H1 (cell line): ENCODE measurements at regions not wholly inside any gene's neighbourhood (a gene's known extent, or its start where the extent isn't known, plus 50 kb on each side); places are given as distances from the start of the nearest gene placed in this dataset.

Experiments
- CTCF ChIA-PET: fragments of 300-600 bp; sonication (Branson Sonifier 250); formaldehyde crosslinking; loops from one replicate; lab custom pipeline; 2021; ENCODE audit not compliant: partially characterized antibody; lab: Charles Lee
- POLR2A ChIA-PET: fragments of 300-600 bp; sonication (Branson Sonifier 250); formaldehyde crosslinking; loops from one replicate; lab custom pipeline; 2021; ENCODE audit warnings: inconsistent platforms; ENCODE audit not compliant: partially characterized antibody; lab: Charles Lee
- DNase-seq, 2 experiments: peaks; one replicate each; pipeline versions ENCODE4 v3.0.0 to v3.0.0-alpha.2; 2010 to 2022; ENCODE audit warnings: low spot score in 2 of 2, low read depth in 1 of 2, mixed read lengths in 1 of 2
- FAIRE-seq: peaks from 2 replicates; lab custom pipeline; 2011; peaks lifted over from hg19 to GRCh38; lab: Jason Lieb, UNC
- H2AFZ ChIP-seq: 2 replicates; pipeline ENCODE4 v1.8.1; 2012; ENCODE audit warnings: low read length, inconsistent platforms
- H2AK5ac ChIP-seq: 2 replicates; pipeline ENCODE4 v1.6.1; 2013; ENCODE audit warnings: low read depth, low read length
- H2BK120ac ChIP-seq: replicated peaks from 2 replicates; pipeline ENCODE3; 2013; ENCODE audit warnings: low read depth, low read length, inconsistent platforms
- H2BK12ac ChIP-seq: 2 replicates; pipeline ENCODE4 v1.6.1; 2013; ENCODE audit warnings: low read depth, low read length
- H2BK15ac ChIP-seq: 2 replicates; pipeline ENCODE4 v1.6.1; 2013; ENCODE audit warnings: low read length
- H2BK20ac ChIP-seq: 2 replicates; pipeline ENCODE4 v1.6.1; 2013; ENCODE audit warnings: low read length
- H2BK5ac ChIP-seq: 2 replicates; pipeline ENCODE4 v1.6.1; 2013; ENCODE audit warnings: low read depth, low read length
- H3K14ac ChIP-seq: 2 replicates; pipeline ENCODE4 v1.6.1; 2013; ENCODE audit warnings: inconsistent platforms; ENCODE audit not compliant: insufficient read length
- H3K18ac ChIP-seq: 2 replicates; pipeline ENCODE4 v1.6.1; 2013; ENCODE audit warnings: low read length; ENCODE audit errors: extremely low read depth
- H3K23ac ChIP-seq: 2 replicates; pipeline ENCODE4 v1.6.1; 2013; ENCODE audit warnings: inconsistent platforms; ENCODE audit not compliant: insufficient read length
- H3K23me2 ChIP-seq: 2 replicates; pipeline ENCODE4 v1.6.1; 2013; ENCODE audit warnings: low read depth, low read length
- H3K27ac ChIP-seq: 2 replicates; pipeline ENCODE4 v1.6.1; 2011; ENCODE audit warnings: low read depth, low read length, inconsistent platforms
- H3K27me3 ChIP-seq, 4 experiments: replicated peaks in 1 of 4; 1 replicate in 1 of 4; 2 replicates in 3 of 4; pipeline versions ENCODE4 v1.6.1 to v1.8.1; 2011 to 2013; ENCODE audit warnings: low read length in 3 of 4, mild to moderate bottlenecking in 3 of 4, inconsistent platforms in 2 of 4, mixed read lengths in 2 of 4, moderate library complexity in 1 of 4; ENCODE audit not compliant: control insufficient read depth in 3 of 4, insufficient read depth in 3 of 4; ENCODE audit errors: extremely low read depth in 1 of 4
- H3K36me3 ChIP-seq, 4 experiments: 2 replicates each; pipeline versions ENCODE4 v1.6.1 to v1.8.1; 2011 to 2013; ENCODE audit warnings: mild to moderate bottlenecking in 4 of 4, low read length in 3 of 4, moderate library complexity in 2 of 4, control low read depth in 1 of 4, inconsistent platforms in 1 of 4; ENCODE audit not compliant: insufficient read depth in 4 of 4, control insufficient read depth in 2 of 4
- H3K4ac ChIP-seq: replicated peaks from 2 replicates; pipeline ENCODE3; 2013; ENCODE audit warnings: low read length, low read depth, mixed read lengths, inconsistent platforms; ENCODE audit not compliant: insufficient read length
- H3K4me1 ChIP-seq, 4 experiments: replicated peaks in 1 of 4; 1 replicate in 1 of 4; 2 replicates in 3 of 4; pipeline versions ENCODE4 v1.6.1 to v1.8.1; 2011 to 2013; ENCODE audit warnings: low read length in 3 of 4, inconsistent platforms in 2 of 4, mixed read lengths in 1 of 4; ENCODE audit not compliant: insufficient read depth in 4 of 4, control insufficient read depth in 3 of 4
- H3K4me2 ChIP-seq, 2 experiments: 2 replicates each; pipeline versions ENCODE4 v1.6.1 to v1.8.1; 2011 to 2013; ENCODE audit warnings: low read depth in 2 of 2, low read length in 2 of 2, control low read depth in 1 of 2, inconsistent platforms in 1 of 2, mild to moderate bottlenecking in 1 of 2; ENCODE audit not compliant: insufficient read depth in 1 of 2
- H3K4me3 ChIP-seq, 4 experiments: fragments of 200-600, 300-600 bp in 1 of 4; sonication (generic), shearing (Covaris generic), sonication (Bioruptor Twin) in 1 of 4; 2 replicates each; pipeline versions ENCODE4 v1.5.1 to v1.8.1; 2011 to 2016; ENCODE audit warnings: low read length in 4 of 4, low read depth in 3 of 4, control low read depth in 2 of 4, inconsistent platforms in 2 of 4, mild to moderate bottlenecking in 2 of 4, mixed read lengths in 1 of 4, moderate library complexity in 1 of 4; ENCODE audit not compliant: insufficient read depth in 2 of 4; ENCODE audit errors: extremely low read depth in 1 of 4
- H3K56ac ChIP-seq: replicated peaks from 2 replicates; pipeline ENCODE3; 2013; ENCODE audit warnings: low read depth, mild to moderate bottlenecking, mixed read lengths, low read length, inconsistent platforms; ENCODE audit not compliant: insufficient read length
- H3K79me1 ChIP-seq: 2 replicates; pipeline ENCODE4 v1.6.1; 2013; ENCODE audit warnings: low read depth, low read length, control low read depth
- H3K79me2 ChIP-seq, 2 experiments: 2 replicates each; pipeline versions ENCODE4 v1.6.1 to v1.8.1; 2012 to 2013; ENCODE audit warnings: low read length in 2 of 2, mild to moderate bottlenecking in 2 of 2, inconsistent platforms in 1 of 2; ENCODE audit not compliant: insufficient read depth in 2 of 2, control insufficient read depth in 1 of 2
- H3K9ac ChIP-seq, 4 experiments: replicated peaks in 1 of 4; 1 replicate in 1 of 4; 2 replicates in 3 of 4; pipeline versions ENCODE4 v1.6.1 to v1.8.1; 2011 to 2013; ENCODE audit warnings: low read depth in 3 of 4, low read length in 3 of 4, control low read depth in 2 of 4, mild to moderate bottlenecking in 2 of 4, moderate library complexity in 2 of 4, inconsistent platforms in 1 of 4; ENCODE audit errors: extremely low read depth in 1 of 4
- H3K9me3 ChIP-seq, 2 experiments: 2 replicates each; pipeline versions ENCODE4 v1.6.1 to v1.8.1; 2012 to 2013; ENCODE audit warnings: mild to moderate bottlenecking in 2 of 2, moderate library complexity in 2 of 2, control low read depth in 1 of 2, inconsistent platforms in 1 of 2, low read depth in 1 of 2, low read length in 1 of 2, mixed read lengths in 1 of 2; ENCODE audit not compliant: insufficient read depth in 2 of 2
- H4K20me1 ChIP-seq, 2 experiments: replicated peaks in 1 of 2; 2 replicates each; pipeline versions ENCODE3 to v1.8.1; 2011 to 2013; ENCODE audit warnings: inconsistent platforms in 2 of 2, low read length in 2 of 2, mild to moderate bottlenecking in 1 of 2; ENCODE audit not compliant: insufficient read depth in 2 of 2, control insufficient read depth in 1 of 2
- H4K5ac ChIP-seq: 2 replicates; pipeline ENCODE4 v1.6.1; 2013; ENCODE audit warnings: low read length, low read depth, mixed read lengths, inconsistent platforms; ENCODE audit not compliant: insufficient read length
- H4K8ac ChIP-seq: 2 replicates; pipeline ENCODE4 v1.8.0; 2013; ENCODE audit warnings: mild to moderate bottlenecking, moderate library complexity, low read length, inconsistent platforms; ENCODE audit not compliant: insufficient read depth; ENCODE audit errors: extremely low read depth
- H4K91ac ChIP-seq: replicated peaks from 2 replicates; pipeline ENCODE3; 2013; ENCODE audit warnings: low read length, mixed read lengths, inconsistent platforms; ENCODE audit not compliant: insufficient read length
- ATF2 ChIP-seq: IDR thresholded peaks from 2 replicates; pipeline ENCODE4 v1.6.1; 2012; ENCODE audit warnings: low read length, inconsistent platforms
- CHD2 ChIP-seq: IDR thresholded peaks from 2 replicates; pipeline ENCODE4 v1.6.1; 2012; ENCODE audit warnings: low read length, improper control_type of control experiment
- GABPA ChIP-seq: IDR thresholded peaks from 2 replicates; pipeline ENCODE4 v1.6.1; 2011; ENCODE audit warnings: mild to moderate bottlenecking, low read length, moderate library complexity, borderline replicate concordance; ENCODE audit not compliant: insufficient read depth
- RXRA ChIP-seq: IDR thresholded peaks from 2 replicates; pipeline ENCODE4 v1.6.1; 2011; ENCODE audit warnings: low read depth, mild to moderate bottlenecking, low read length, moderate library complexity; ENCODE audit not compliant: insufficient read depth
- SIRT6 ChIP-seq: IDR thresholded peaks from one replicate; pipeline ENCODE4 v1.7.1; 2012; ENCODE audit warnings: low read length, inconsistent platforms
- SRF ChIP-seq: IDR thresholded peaks from 2 replicates; pipeline ENCODE4 v1.6.1; 2011; ENCODE audit warnings: mild to moderate bottlenecking, low read depth, low read length, moderate library complexity
- TBP ChIP-seq: IDR thresholded peaks from 2 replicates; pipeline ENCODE4 v1.6.1; 2011; ENCODE audit warnings: low read depth, low read length, improper control_type of control experiment

DNA sequence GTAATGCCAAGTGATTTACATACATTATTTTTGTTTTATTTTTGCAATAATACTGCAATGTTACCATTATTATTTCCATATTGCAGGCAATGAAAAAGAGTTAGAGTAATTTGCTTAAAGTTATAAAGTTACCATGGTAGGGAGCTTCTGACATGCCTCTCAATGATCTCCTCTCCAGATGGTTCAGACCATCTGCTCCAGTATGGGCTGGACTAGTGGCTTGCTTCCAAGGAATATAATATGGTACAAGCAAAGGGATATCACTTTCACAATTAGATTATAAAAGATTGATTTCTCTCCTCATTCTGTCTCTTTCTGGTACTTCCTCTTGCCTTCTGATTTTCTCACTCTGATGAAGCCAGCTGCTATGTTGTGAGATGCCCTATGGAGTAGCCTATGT is 245.4 kb downstream of the INSIG2 start:
- H3K56ac ChIP-seq: no peak overlapping the region
- no peak for FAIRE-seq
- TF ChIP-seq CHD2 (no peak), GABPA (no peak), RXRA (no peak), TBP (no peak), SRF (no peak), ATF2 (no peak), SIRT6 (no peak)

More for the DNA sequence above, 245.4 kb downstream of the INSIG2 start:
- Histone ChIP-seq H3K27ac (no peak overlapping the region), H3K4me3 (no peak overlapping the region), H2AFZ (no peak overlapping the region), H3K23ac (no peak overlapping the region), H3K23me2 (no peaks in the 10 kb centered on the region), H2BK120ac (no peak overlapping the region), H3K4ac (no peak overlapping the region), H3K36me3 (no peaks in the 10 kb centered on the region), H3K79me2 (no peaks in the 10 kb centered on the region), H3K27me3 (no peaks in the 10 kb centered on the region), H4K8ac (no peak overlapping the region), H3K4me2 (no peak overlapping the region), H2BK20ac (no peak overlapping the region), H3K4me1 (no peaks in the 10 kb centered on the region), H2BK5ac (no peak overlapping the region), H3K14ac (no peak overlapping the region), H2BK12ac (no peak overlapping the region), H4K5ac (no peak overlapping the region), H3K9me3 (no peaks in the 10 kb centered on the region), H3K18ac (no peak overlapping the region), H4K91ac (no peak overlapping the region), H4K20me1 (no peaks in the 10 kb centered on the region), H3K9ac (no peak overlapping the region), H3K79me1 (no peaks in the 10 kb centered on the region), H2BK15ac (no peak overlapping the region), H2AK5ac (no peak overlapping the region)
- CTCF ChIA-PET: interaction anchor here (1.3 kb wide), 1 partner anchor 64 kb away, joined by 3 read pairs; no protein-coding TSS in a partner anchor
- DNase-seq: no peak
- POLR2A ChIA-PET: interaction anchor here (1.5 kb wide), 2 partner anchors 18 to 24 kb away, joined by 3 to 4 read pairs; no protein-coding TSS in a partner anchor
